Activated CD4-positive, alpha-beta T cell treated with anti-CD3 and anti-CD28 coated beads for 36 hours (primary cell): ENCODE measurements at regions not wholly inside any gene's neighbourhood (a gene's known extent, or its start where the extent isn't known, plus 50 kb on each side); places are given as distances from the start of the nearest gene placed in this dataset.

ENCODE experiments used
- ATAC-seq: fragments of 200-7000 bp; cut with Tn5 transposase; one replicate; pipeline ENCODE4 v1.10.0; 2021; ENCODE audit warnings: mild to moderate bottlenecking, moderate library complexity
- CTCF ChIA-PET: fragments of 350-600 bp; sonication (Branson Sonifier 250); formaldehyde crosslinking; loops from one replicate; lab custom pipeline; 2021; ENCODE audit warnings: antibody characterized with exemption; lab: Charles Lee
- POLR2A ChIA-PET: fragments of 350-600 bp; sonication (Branson Sonifier 250); formaldehyde crosslinking; loops from one replicate; lab custom pipeline; 2021; ENCODE audit warnings: antibody characterized with exemption, inconsistent platforms; lab: Charles Lee
- DNase-seq: peaks from one replicate; pipeline ENCODE4 v3.0.0-alpha.2; 2020
- H3K27ac Mint-ChIP-seq: one replicate; pipeline ENCODE4 v1.8.0; 2021; ENCODE audit warnings: mixed read lengths
- H3K27me3 Mint-ChIP-seq: one replicate; pipeline ENCODE4 v1.8.0; 2021; ENCODE audit warnings: mixed read lengths
- H3K36me3 Mint-ChIP-seq: one replicate; pipeline ENCODE4 v1.8.0; 2021; ENCODE audit warnings: low read depth, mixed read lengths
- H3K4me1 Mint-ChIP-seq: one replicate; pipeline ENCODE4 v1.8.0; 2021; ENCODE audit warnings: mixed read lengths
- H3K4me3 Mint-ChIP-seq: one replicate; pipeline ENCODE4 v1.8.0; 2021; ENCODE audit warnings: mild to moderate bottlenecking, moderate library complexity, mixed read lengths
- H3K9me3 Mint-ChIP-seq: one replicate; pipeline ENCODE4 v1.8.0; 2021; ENCODE audit warnings: low read depth, mixed read lengths
- intact Hi-C, 2 experiments: fragments of 100-400 bp; cut with DNase I in 1 of 2; cut with micrococcal nuclease in 1 of 2; formaldehyde crosslinking; loops; one replicate each; pipeline versions ENCODE4 v1.14.2 to v1.15.1; 2022 to 2024; cut with DNase I, micrococcal nuclease

- H3K9me3 Mint-ChIP-seq, result no peaks in the 10 kb centered on the region
- CTCF ChIA-PET, result interaction anchor here (0.7 kb wide), 1 partner anchor 72 kb away, joined by 3 read pairs; no protein-coding TSS in a partner anchor
- intact Hi-C loops, result no loop called here
Measured at GRCh38 chr9:27654629-27655285, 81.5 kb upstream of the C9orf72 start.

GRCh38 chr9:27655441-27655840 lies 82.2 kb upstream of the C9orf72 start:
- intact Hi-C loops, result no loop called here

More at GRCh38 chr9:27654629-27655285, 81.5 kb upstream of the C9orf72 start:
- no peak overlapping the region for H3K27ac Mint-ChIP-seq
- H3K4me1 Mint-ChIP-seq, result no peaks in the 10 kb centered on the region
- H3K36me3 Mint-ChIP-seq, result no peaks in the 10 kb centered on the region
- no peak overlapping the region for H3K4me3 Mint-ChIP-seq
- no peaks in the 10 kb centered on the region for H3K27me3 Mint-ChIP-seq
- ATAC-seq (no peak), DNase-seq (no peak)
- POLR2A ChIA-PET, result no interaction called here

GRCh38 chr9:27659001-27659400 lies 85.7 kb upstream of the C9orf72 start:
- CTCF ChIA-PET, result no interaction called here
- no peak for ATAC-seq
- no peaks in the 10 kb centered on the region for H3K36me3 Mint-ChIP-seq
- peaks cover under 1% of the 10 kb centered on the region for H3K4me1 Mint-ChIP-seq
- DNase-seq, result no peak
- H3K9me3 Mint-ChIP-seq, result no peaks in the 10 kb centered on the region
- intact Hi-C loops, result no loop called here
- no peak overlapping the region for H3K27ac Mint-ChIP-seq
- H3K27me3 Mint-ChIP-seq, result peaks cover 6% of the 10 kb centered on the region
- POLR2A ChIA-PET, result no interaction called here
- no peak overlapping the region for H3K4me3 Mint-ChIP-seq

More at GRCh38 chr9:27655441-27655840, 82.2 kb upstream of the C9orf72 start:
- ChIA-PET CTCF (no interaction called here), POLR2A (no interaction called here)
- H3K27me3 Mint-ChIP-seq, result no peaks in the 10 kb centered on the region
- H3K9me3 Mint-ChIP-seq, result no peaks in the 10 kb centered on the region
- no peak overlapping the region for H3K27ac Mint-ChIP-seq
- H3K4me1 Mint-ChIP-seq, result no peaks in the 10 kb centered on the region
- H3K4me3 Mint-ChIP-seq, result no peak overlapping the region
- no peaks in the 10 kb centered on the region for H3K36me3 Mint-ChIP-seq
- DNase-seq (no peak), ATAC-seq (no peak)

GRCh38 chr9:27659571-27659970 lies 86.3 kb upstream of the C9orf72 start:
- ChIA-PET CTCF (interaction anchor here (0.8 kb wide), 1 partner anchor 704 kb away, joined by 3 read pairs; no protein-coding TSS in a partner anchor), POLR2A (no interaction called here)
- no peak for DNase-seq
- Mint-ChIP-seq H3K27me3 (peaks cover 10% of the 10 kb centered on the region), H3K9me3 (no peaks in the 10 kb centered on the region), H3K4me3 (no peak overlapping the region), H3K36me3 (no peaks in the 10 kb centered on the region), H3K4me1 (peaks cover 4% of the 10 kb centered on the region), H3K27ac (no peak overlapping the region)
- intact Hi-C loops, result no loop called here
- no peak for ATAC-seq

GRCh38 chr9:27660148-27660547 lies 86.9 kb upstream of the C9orf72 start:
- peaks cover 4% of the 10 kb centered on the region for H3K4me1 Mint-ChIP-seq
- ChIA-PET POLR2A (no interaction called here), CTCF (interaction anchor here (0.8 kb wide), 1 partner anchor 703 kb away, joined by 3 read pairs; no protein-coding TSS in a partner anchor)
- H3K27me3 Mint-ChIP-seq, result peaks cover 10% of the 10 kb centered on the region
- DNase-seq, result no peak
- ATAC-seq, result no peak
- intact Hi-C loops, result loop anchor here in 1 of 2 experiments (10.0 kb wide), 1 partner anchor 45 kb away; no protein-coding TSS in a partner anchor
- no peak overlapping the region for H3K27ac Mint-ChIP-seq
- no peaks in the 10 kb centered on the region for H3K9me3 Mint-ChIP-seq
- H3K4me3 Mint-ChIP-seq, result no peak overlapping the region
- H3K36me3 Mint-ChIP-seq, result no peaks in the 10 kb centered on the region

- H3K27ac Mint-ChIP-seq, result no peak overlapping the region
- H3K36me3 Mint-ChIP-seq, result no peaks in the 10 kb centered on the region
- H3K4me3 Mint-ChIP-seq, result no peak overlapping the region
- H3K9me3 Mint-ChIP-seq, result no peaks in the 10 kb centered on the region
- ChIA-PET CTCF (no interaction called here), POLR2A (no interaction called here)
- intact Hi-C loops, result loop anchor here in 1 of 2 experiments (10.0 kb wide), 1 partner anchor 49 kb away; no protein-coding TSS in a partner anchor
- ATAC-seq (no peak), DNase-seq (no peak)
- peaks cover 9% of the 10 kb centered on the region for H3K4me1 Mint-ChIP-seq
- peaks cover 13% of the 10 kb centered on the region for H3K27me3 Mint-ChIP-seq
Measured at GRCh38 chr9:27663526-27663925, 90.2 kb upstream of the C9orf72 start.

GRCh38 chr9:27664121-27664779 lies 91.0 kb upstream of the C9orf72 start:
- H3K27ac Mint-ChIP-seq, result no peak overlapping the region
- intact Hi-C loops, result loop anchor here in 1 of 2 experiments (10.0 kb wide), 1 partner anchor 49 kb away; no protein-coding TSS in a partner anchor

GRCh38 chr9:27665136-27665535 lies 91.9 kb upstream of the C9orf72 start:
- ATAC-seq (no peak), DNase-seq (no peak)
- no peak overlapping the region for H3K27ac Mint-ChIP-seq
- intact Hi-C loops, result loop anchor here in 1 of 2 experiments (10.0 kb wide), 1 partner anchor 50 kb away; no protein-coding TSS in a partner anchor
- no peaks in the 10 kb centered on the region for H3K36me3 Mint-ChIP-seq
- POLR2A ChIA-PET, result no interaction called here
- H3K9me3 Mint-ChIP-seq, result no peaks in the 10 kb centered on the region
- H3K27me3 Mint-ChIP-seq, result peaks cover 13% of the 10 kb centered on the region
- H3K4me1 Mint-ChIP-seq, result peaks cover 9% of the 10 kb centered on the region
- CTCF ChIA-PET, result interaction anchor here (1.0 kb wide), 1 partner anchor 14 kb away, joined by 4 read pairs; no protein-coding TSS in a partner anchor
- no peak overlapping the region for H3K4me3 Mint-ChIP-seq

More at GRCh38 chr9:27664121-27664779, 91.0 kb upstream of the C9orf72 start:
- Mint-ChIP-seq H3K27me3 (peaks cover 13% of the 10 kb centered on the region), H3K4me1 (peaks cover 9% of the 10 kb centered on the region), H3K36me3 (no peaks in the 10 kb centered on the region), H3K4me3 (no peak overlapping the region), H3K9me3 (no peaks in the 10 kb centered on the region)
- peak; percentile 14 for DNase-seq
- no peak for ATAC-seq
- ChIA-PET POLR2A (no interaction called here), CTCF (interaction anchor here (1.0 kb wide), 1 partner anchor 14 kb away, joined by 4 read pairs; no protein-coding TSS in a partner anchor)

GRCh38 chr9:27668280-27668679 lies 95.0 kb upstream of the C9orf72 start:
- H3K27ac Mint-ChIP-seq, result no peak overlapping the region
- CTCF ChIA-PET, result no interaction called here

GRCh38 chr9:27671636-27672035 lies 98.4 kb upstream of the C9orf72 start:
- POLR2A ChIA-PET, result no interaction called here
- no peak for ATAC-seq
- CTCF ChIA-PET, result interaction anchor here (0.9 kb wide), 1 partner anchor 97 kb away, joined by 4 read pairs; no protein-coding TSS in a partner anchor
- Mint-ChIP-seq H3K27ac (no peak overlapping the region), H3K27me3 (peaks cover 2% of the 10 kb centered on the region), H3K4me1 (peaks cover 5% of the 10 kb centered on the region), H3K9me3 (no peaks in the 10 kb centered on the region), H3K36me3 (no peaks in the 10 kb centered on the region), H3K4me3 (no peak overlapping the region)
- intact Hi-C loops, result no loop called here
- DNase-seq, result no peak

More at GRCh38 chr9:27668280-27668679, 95.0 kb upstream of the C9orf72 start:
- no peak overlapping the region for H3K4me3 Mint-ChIP-seq
- POLR2A ChIA-PET, result no interaction called here
- intact Hi-C loops, result loop anchor here in 1 of 2 experiments (10.0 kb wide), 1 partner anchor 53 kb away; no protein-coding TSS in a partner anchor
- peaks cover 7% of the 10 kb centered on the region for H3K27me3 Mint-ChIP-seq
- no peak for DNase-seq
- H3K4me1 Mint-ChIP-seq, result peaks cover 9% of the 10 kb centered on the region
- H3K9me3 Mint-ChIP-seq, result no peaks in the 10 kb centered on the region
- peak; percentile 26 for ATAC-seq
- H3K36me3 Mint-ChIP-seq, result no peaks in the 10 kb centered on the region

GRCh38 chr9:27672718-27673117 lies 99.4 kb upstream of the C9orf72 start:
- ChIA-PET POLR2A (no interaction called here), CTCF (no interaction called here)
- peaks cover 5% of the 10 kb centered on the region for H3K4me1 Mint-ChIP-seq
- no peaks in the 10 kb centered on the region for H3K27me3 Mint-ChIP-seq
- H3K36me3 Mint-ChIP-seq, result no peaks in the 10 kb centered on the region
- no peak overlapping the region for H3K4me3 Mint-ChIP-seq
- DNase-seq, result no peak
- H3K9me3 Mint-ChIP-seq, result no peaks in the 10 kb centered on the region
- ATAC-seq, result no peak
- intact Hi-C loops, result no loop called here
- no peak overlapping the region for H3K27ac Mint-ChIP-seq
